Neural cell (in vitro differentiated cells): ENCODE measurements at regions not wholly inside any gene's neighbourhood (a gene's known extent, or its start where the extent isn't known, plus 50 kb on each side); places are given as distances from the start of the nearest gene placed in this dataset.

ENCODE experiments used
- H2AFZ ChIP-seq: fragments of 200-600, 300-800 bp; sonication (generic), shearing (Covaris generic); 2 replicates; pipeline ENCODE4 v1.6.0; 2014; ENCODE audit warnings: low read depth, mild to moderate bottlenecking, antibody characterized with exemption, low read length, moderate library complexity
- H3F3A ChIP-seq: fragments of 200-600 bp; shearing (Covaris generic); 2 replicates; pipeline ENCODE4 v1.6.1; 2016; ENCODE audit warnings: mild to moderate bottlenecking, moderate library complexity, mixed read lengths, antibody characterized with exemption, low read length; ENCODE audit not compliant: insufficient read depth, poor library complexity, severe bottlenecking
- H3K27ac ChIP-seq: fragments of 200-600, 300-800 bp; sonication (generic), shearing (Covaris generic); 2 replicates; pipeline ENCODE4 v1.5.1; 2014; ENCODE audit warnings: mild to moderate bottlenecking, low read length, moderate library complexity
- H3K27me3 ChIP-seq: fragments of 300-800, 200-600 bp; sonication (generic), shearing (Covaris generic); 2 replicates; pipeline ENCODE4 v1.6.0; 2014; ENCODE audit warnings: mild to moderate bottlenecking, low read depth, low read length, moderate library complexity; ENCODE audit not compliant: insufficient read depth
- H3K36me3 ChIP-seq: fragments of 300-800, 200-600 bp; sonication (generic), shearing (Covaris generic); 2 replicates; pipeline ENCODE4 v1.5.1; 2014; ENCODE audit warnings: mild to moderate bottlenecking, antibody characterized with exemption, low read length, moderate library complexity; ENCODE audit not compliant: insufficient read depth
- H3K4me2 ChIP-seq: fragments of 300-800, 200-600 bp; sonication (generic), shearing (Covaris generic); 2 replicates; pipeline ENCODE4 v1.6.0; 2014; ENCODE audit warnings: mild to moderate bottlenecking, low read length
- H3K4me3 ChIP-seq: fragments of 300-800, 200-600 bp; sonication (generic), shearing (Covaris generic); 2 replicates; pipeline ENCODE4 v1.5.1; 2014; ENCODE audit warnings: mild to moderate bottlenecking, low read length, moderate library complexity
- H3K79me2 ChIP-seq: fragments of 200-600 bp; shearing (Covaris generic); replicated peaks from 2 replicates; pipeline ENCODE4 v1.6.0; 2014; ENCODE audit warnings: mild to moderate bottlenecking, low read length, moderate library complexity; ENCODE audit not compliant: insufficient read depth
- H3K9ac ChIP-seq: fragments of 300-800, 200-600 bp; sonication (generic), shearing (Covaris generic); 2 replicates; pipeline ENCODE4 v1.6.1; 2016; ENCODE audit warnings: mild to moderate bottlenecking, low read length, mixed read lengths
- H3K9me2 ChIP-seq: fragments of 200-600 bp; shearing (Covaris generic); 2 replicates; pipeline ENCODE4 v1.6.1; 2016; ENCODE audit warnings: mild to moderate bottlenecking, low read length, mixed read lengths; ENCODE audit not compliant: insufficient read depth
- H3K9me3 ChIP-seq: fragments of 200-600, 300-800 bp; sonication (generic), shearing (Covaris generic); 2 replicates; pipeline ENCODE4 v1.6.1; 2016; ENCODE audit warnings: mild to moderate bottlenecking, mixed run types, low read length, moderate library complexity, mixed read lengths
- H4K20me1 ChIP-seq: fragments of 200-600 bp; shearing (Covaris generic); 2 replicates; pipeline ENCODE4 v1.6.1; 2016; ENCODE audit warnings: mild to moderate bottlenecking, mixed run types; ENCODE audit not compliant: insufficient read depth
- CTCF ChIP-seq: fragments of 450-650 bp; IDR thresholded peaks from 2 replicates; pipeline ENCODE4 v1.5.1; 2014; ENCODE audit warnings: antibody characterized with exemption, mild to moderate bottlenecking, moderate library complexity; ENCODE audit not compliant: poor library complexity, severe bottlenecking
- EP300 ChIP-seq: fragments of 450-650 bp; conservative IDR thresholded peaks from 2 replicates; pipeline ENCODE4 v1.6.1; 2014; ENCODE audit warnings: antibody characterized with exemption, mild to moderate bottlenecking, moderate library complexity; ENCODE audit not compliant: poor library complexity, severe bottlenecking
- EZH2 ChIP-seq: fragments of 200-600, 300-800 bp; shearing (Covaris generic), sonication (generic); IDR thresholded peaks from 2 replicates; pipeline ENCODE4 v1.6.1; 2014; ENCODE audit warnings: antibody characterized with exemption, low read length, borderline replicate concordance, mild to moderate bottlenecking; ENCODE audit not compliant: insufficient read depth, poor library complexity, severe bottlenecking
- MXI1 ChIP-seq: fragments of 450-650 bp; conservative IDR thresholded peaks from 2 replicates; pipeline ENCODE4 v1.6.1; 2014; ENCODE audit warnings: antibody characterized with exemption, mild to moderate bottlenecking; ENCODE audit not compliant: poor library complexity, severe bottlenecking
- POLR2AphosphoS5 ChIP-seq: IDR thresholded peaks from 2 replicates; pipeline ENCODE4 v1.6.1; 2012
- RAD21 ChIP-seq: fragments of 450-650 bp; conservative IDR thresholded peaks from 2 replicates; pipeline ENCODE4 v1.6.1; 2014; ENCODE audit warnings: antibody characterized with exemption, mild to moderate bottlenecking, moderate library complexity
- REST ChIP-seq: IDR thresholded peaks from 2 replicates; pipeline ENCODE4 v1.6.1; 2012; ENCODE audit warnings: borderline replicate concordance
- SMC3 ChIP-seq: fragments of 450-650 bp; conservative IDR thresholded peaks from 2 replicates; pipeline ENCODE4 v1.6.1; 2014; ENCODE audit warnings: antibody characterized with exemption, mild to moderate bottlenecking, moderate library complexity; ENCODE audit not compliant: poor library complexity
- TAF1 ChIP-seq: IDR thresholded peaks from 2 replicates; pipeline ENCODE4 v1.6.1; 2012; ENCODE audit warnings: low read depth

- Histone ChIP-seq H3K9ac (no peak overlapping the region), H4K20me1 (no peaks in the 10 kb centered on the region), H3F3A (no peaks in the 10 kb centered on the region), H2AFZ (no peak overlapping the region), H3K9me3 (no peaks in the 10 kb centered on the region), H3K4me2 (no peak overlapping the region), H3K79me2 (no peaks in the 10 kb centered on the region), H3K27me3 (no peaks in the 10 kb centered on the region), H3K27ac (no peak overlapping the region), H3K9me2 (no peaks in the 10 kb centered on the region), H3K4me3 (no peak overlapping the region), H3K36me3 (no peaks in the 10 kb centered on the region)
- TF ChIP-seq EP300 (no peak), EZH2 (no peak), CTCF (no peak), SMC3 (no peak), MXI1 (no peak), RAD21 (no peak), TAF1 (no peak), REST (no peak), POLR2AphosphoS5 (no peak)
These were observed 428.7 kb downstream of the AEBP2 start for GRCh38 chr12:19867970-19868369.

DNA sequence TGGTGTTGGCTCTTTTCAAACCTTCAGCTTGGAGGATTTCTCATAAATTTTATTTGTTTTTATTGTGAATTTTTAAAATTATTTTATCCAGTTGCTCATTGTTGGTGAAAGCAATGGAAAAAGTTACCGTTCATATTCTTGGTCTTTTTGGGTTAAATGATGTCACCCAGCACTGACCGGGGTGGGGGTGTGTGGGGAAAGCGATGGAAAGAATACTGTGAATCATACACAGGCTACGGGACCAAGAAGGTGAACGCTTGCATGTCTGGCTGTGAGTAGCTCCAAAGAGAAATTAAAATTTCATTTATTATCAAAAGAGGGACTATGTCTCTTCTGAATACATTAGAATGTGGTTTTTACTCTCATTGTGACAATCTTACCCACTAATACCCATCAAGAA, 430.1 kb downstream of the AEBP2 start:
- no peak overlapping the region for H2AFZ ChIP-seq
- no peaks in the 10 kb centered on the region for H4K20me1 ChIP-seq
- H3K4me2 ChIP-seq = no peak overlapping the region
- no peaks in the 10 kb centered on the region for H3K9me3 ChIP-seq
- no peak overlapping the region for H3K27ac ChIP-seq
- no peaks in the 10 kb centered on the region for H3K9me2 ChIP-seq
- H3K9ac ChIP-seq = no peak overlapping the region
- H3K27me3 ChIP-seq = no peaks in the 10 kb centered on the region
- H3F3A ChIP-seq = no peaks in the 10 kb centered on the region
- TF ChIP-seq SMC3 = no peak
- no peak for TF ChIP-seq EZH2
- no peak for TF ChIP-seq MXI1
- no peak for TF ChIP-seq CTCF
- TF ChIP-seq POLR2AphosphoS5 = no peak
- TF ChIP-seq RAD21 = no peak
- TF ChIP-seq REST = no peak
- TF ChIP-seq TAF1 = no peak
- no peak for TF ChIP-seq EP300
- no peak overlapping the region for H3K4me3 ChIP-seq
- H3K36me3 ChIP-seq = no peaks in the 10 kb centered on the region
- H3K79me2 ChIP-seq = no peaks in the 10 kb centered on the region
